Peyer's patch (tissue), 4 donors: ENCODE measurements at regions not wholly inside any gene's neighbourhood (a gene's known extent, or its start where the extent isn't known, plus 50 kb on each side); places are given as distances from the start of the nearest gene placed in this dataset.

Experiments used
- POLR2A ChIP-seq, 2 donors: fragments of 450-650 bp; IDR thresholded peaks; one replicate each; pipeline ENCODE4 v1.5.1; 2017; ENCODE audit warnings: antibody characterized with exemption in 2 of 2, mild to moderate bottlenecking in 2 of 2, moderate library complexity in 2 of 2
- TF ChIP-seq, protein P1 (sequence below), 6 experiments: fragments of 450-650 bp in 4 of 6; fragments of 200-600 bp in 2 of 6; sonication (generic) in 1 of 6; IDR thresholded peaks; one replicate each; pipeline ENCODE4 v1.5.1; 2017 to 2019; ENCODE audit warnings: antibody characterized with exemption in 6 of 6, mild to moderate bottlenecking in 3 of 6, moderate library complexity in 1 of 6

DNA sequence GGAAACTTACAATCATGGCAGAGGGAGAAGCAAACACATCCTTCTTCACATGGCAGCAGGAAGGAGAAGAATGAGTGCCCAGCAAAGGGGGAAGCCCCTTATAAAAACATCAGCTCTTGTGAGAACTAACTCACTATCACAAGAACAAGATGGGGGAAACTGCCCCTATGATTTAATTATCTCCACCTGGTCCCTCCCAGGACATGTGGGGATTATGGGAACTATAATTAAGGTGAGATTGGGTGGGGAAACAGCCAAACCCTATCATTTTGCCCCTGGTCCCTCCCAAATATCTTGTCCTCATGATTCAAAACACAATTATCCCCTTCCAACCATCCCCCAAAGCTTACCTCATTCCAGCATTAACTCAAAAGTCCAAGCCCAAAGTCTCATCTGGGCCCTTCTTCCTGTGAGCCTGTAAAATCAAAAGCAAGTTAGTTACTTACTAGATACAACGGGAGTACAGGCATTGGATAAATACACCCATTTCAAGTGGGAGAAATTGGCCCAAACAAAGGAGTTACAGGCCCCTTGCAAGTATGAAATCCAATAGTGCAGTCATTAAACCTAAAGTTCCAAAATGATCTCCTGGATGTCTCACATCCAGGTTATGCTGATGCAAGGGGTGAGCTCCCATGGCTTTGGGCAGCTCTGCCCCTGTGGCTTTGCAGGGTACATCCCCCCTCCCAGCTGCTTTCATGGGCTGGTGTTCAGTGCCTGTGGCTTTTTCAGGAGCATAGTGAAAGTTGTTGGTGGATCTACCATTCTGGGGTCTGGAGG is 122.3 kb downstream of the MYCN start:
- TF ChIP-seq, protein P1, sequence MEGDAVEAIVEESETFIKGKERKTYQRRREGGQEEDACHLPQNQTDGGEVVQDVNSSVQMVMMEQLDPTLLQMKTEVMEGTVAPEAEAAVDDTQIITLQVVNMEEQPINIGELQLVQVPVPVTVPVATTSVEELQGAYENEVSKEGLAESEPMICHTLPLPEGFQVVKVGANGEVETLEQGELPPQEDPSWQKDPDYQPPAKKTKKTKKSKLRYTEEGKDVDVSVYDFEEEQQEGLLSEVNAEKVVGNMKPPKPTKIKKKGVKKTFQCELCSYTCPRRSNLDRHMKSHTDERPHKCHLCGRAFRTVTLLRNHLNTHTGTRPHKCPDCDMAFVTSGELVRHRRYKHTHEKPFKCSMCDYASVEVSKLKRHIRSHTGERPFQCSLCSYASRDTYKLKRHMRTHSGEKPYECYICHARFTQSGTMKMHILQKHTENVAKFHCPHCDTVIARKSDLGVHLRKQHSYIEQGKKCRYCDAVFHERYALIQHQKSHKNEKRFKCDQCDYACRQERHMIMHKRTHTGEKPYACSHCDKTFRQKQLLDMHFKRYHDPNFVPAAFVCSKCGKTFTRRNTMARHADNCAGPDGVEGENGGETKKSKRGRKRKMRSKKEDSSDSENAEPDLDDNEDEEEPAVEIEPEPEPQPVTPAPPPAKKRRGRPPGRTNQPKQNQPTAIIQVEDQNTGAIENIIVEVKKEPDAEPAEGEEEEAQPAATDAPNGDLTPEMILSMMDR (IDR thresholded peaks at IDR 0.05) = no peak
- no peak for TF ChIP-seq POLR2A (IDR thresholded peaks at IDR 0.05)
